ENCODE measurements at regions not wholly inside any gene's neighbourhood (a gene's known extent, or its start where the extent isn't known, plus 50 kb on each side); places are given as distances from the start of the nearest gene placed in this dataset.

- 91 to 95% methylated on average over 13 to 20 of the region's 20 CpGs for WGBS, 2 donors
- TF ChIP-seq POLR2A (IDR thresholded peaks at IDR 0.05), result no peak
- no peak for TF ChIP-seq CTCF (IDR thresholded peaks at IDR 0.05)
- no peak for DNase-seq
Observed at GRCh38 chr22:44386386-44387035, 73.8 kb upstream of the SHISAL1 start.

GRCh38 chr22:44385781-44386180 is 73.0 kb upstream of the SHISAL1 start:
- Histone ChIP-seq H3K27ac (no peak overlapping the region), H3K27me3 (no peaks in the 10 kb centered on the region), H3K36me3 (ENCODE audit: low read depth, missing control alignments) (no peaks in the 10 kb centered on the region), H3K9me3 (no peaks in the 10 kb centered on the region), H3K4me1 (peaks cover 4% of the 10 kb centered on the region), H3K4me3 (no peak overlapping the region)
- no peak for DNase-seq
- 84 to 94% methylated on average over 5 to 12 of the region's 12 CpGs for WGBS, 2 donors
- TF ChIP-seq POLR2A (IDR thresholded peaks at IDR 0.05) (no peak), CTCF (IDR thresholded peaks at IDR 0.05) (no peak)
- intact Hi-C loops (cut with DNase I; ENCODE audit: low total_unique reads), result no loop called here

More at GRCh38 chr22:44386386-44387035, 73.8 kb upstream of the SHISAL1 start:
- H3K9me3 ChIP-seq, result no peaks in the 10 kb centered on the region
- intact Hi-C loops (cut with DNase I; ENCODE audit: low total_unique reads), result no loop called here
- H3K27me3 ChIP-seq, result no peaks in the 10 kb centered on the region
- H3K36me3 ChIP-seq (ENCODE audit: low read depth, missing control alignments), result no peaks in the 10 kb centered on the region
- H3K4me3 ChIP-seq, result no peak overlapping the region
- H3K27ac ChIP-seq, result no peak overlapping the region
- H3K4me1 ChIP-seq, result peaks cover 4% of the 10 kb centered on the region

- Histone ChIP-seq H3K27me3 (no peaks in the 10 kb centered on the region), H3K9me3 (no peaks in the 10 kb centered on the region), H3K4me1 (peaks cover 4% of the 10 kb centered on the region), H3K4me3 (no peak overlapping the region), H3K36me3 (ENCODE audit: low read depth, missing control alignments) (no peaks in the 10 kb centered on the region), H3K27ac (no peak overlapping the region)
- TF ChIP-seq CTCF (IDR thresholded peaks at IDR 0.05) (no peak), POLR2A (IDR thresholded peaks at IDR 0.05) (no peak)
- no peak for DNase-seq
- intact Hi-C loops (cut with DNase I; ENCODE audit: low total_unique reads), result no loop called here
- WGBS, 2 donors, result 88 to 97% methylated on average over 9 to 14 of the region's 14 CpGs
Observed at GRCh38 chr22:44385296-44385610, 72.5 kb upstream of the SHISAL1 start.

GRCh38 chr22:44384563-44385295 is 72.0 kb upstream of the SHISAL1 start:
- intact Hi-C loops (cut with DNase I; ENCODE audit: low total_unique reads), result no loop called here
- 91 to 96% methylated on average over 8 to 12 of the region's 12 CpGs for WGBS, 2 donors

More at GRCh38 chr22:44384563-44385295, 72.0 kb upstream of the SHISAL1 start:
- peaks cover 4% of the 10 kb centered on the region for H3K4me1 ChIP-seq
- no peaks in the 10 kb centered on the region for H3K9me3 ChIP-seq
- no peak overlapping the region for H3K27ac ChIP-seq
- H3K27me3 ChIP-seq, result no peaks in the 10 kb centered on the region
- TF ChIP-seq CTCF (IDR thresholded peaks at IDR 0.05), result no peak
- no peak overlapping the region for H3K4me3 ChIP-seq
- H3K36me3 ChIP-seq (ENCODE audit: low read depth, missing control alignments), result no peaks in the 10 kb centered on the region
- DNase-seq, result no peak
